Panc1 (cell line): ENCODE measurements at regions not wholly inside any gene's neighbourhood (a gene's known extent, or its start where the extent isn't known, plus 50 kb on each side); places are given as distances from the start of the nearest gene placed in this dataset.

Experiments used
- ATAC-seq: fragments of 200-7000 bp; cut with Tn5 transposase; 2 replicates; pipeline ENCODE4 v1.9.1; 2020; ENCODE audit warnings: mild to moderate bottlenecking, moderate library complexity
- BruUV-seq: library from RNA; stranded (reverse); fragments of 400-500 nt; replicated peaks from 2 replicates; lab custom pipeline; 2021; lab: Mats Ljungman, UMichigan
- CTCF ChIA-PET: fragments of 300-600 bp; sonication (Branson Sonifier 250); formaldehyde crosslinking; loops from one replicate; lab custom pipeline; 2022; ENCODE audit warnings: antibody characterized with exemption; lab: Charles Lee
- POLR2A ChIA-PET: fragments of 300-600 bp; sonication (Branson Sonifier 250); formaldehyde crosslinking; loops from one replicate; lab custom pipeline; 2022; ENCODE audit warnings: antibody characterized with exemption; lab: Charles Lee
- DNase-seq: peaks from one replicate; pipeline ENCODE4 v3.0.0-alpha.2; 2010; ENCODE audit warnings: low read depth, low spot score
- H3K27ac ChIP-seq: 2 replicates; pipeline ENCODE4 v1.5.1; 2011; ENCODE audit warnings: mild to moderate bottlenecking, low read length, inconsistent platforms
- H3K27me3 ChIP-seq: fragments of 200-500 bp; sonication (Bioruptor generic); 2 replicates; pipeline ENCODE4 v1.6.0; 2014; ENCODE audit warnings: low read length, inconsistent platforms; ENCODE audit not compliant: control insufficient read depth, insufficient read depth
- H3K36me3 ChIP-seq: fragments of 200-500 bp; sonication (Bioruptor generic); 2 replicates; pipeline ENCODE4 v1.5.1; 2014; ENCODE audit warnings: inconsistent platforms, mild to moderate bottlenecking, low read length, moderate library complexity; ENCODE audit not compliant: control insufficient read depth, insufficient read depth
- H3K4me1 ChIP-seq: 2 replicates; pipeline ENCODE4 v1.5.1; 2011; ENCODE audit warnings: inconsistent platforms, mild to moderate bottlenecking, low read length, moderate library complexity; ENCODE audit not compliant: control insufficient read depth, insufficient read depth
- H3K4me3 ChIP-seq, 2 experiments: 2 replicates each; pipeline ENCODE4 v1.5.1; 2011 to 2012; ENCODE audit warnings: low read depth in 2 of 2, low read length in 2 of 2, mild to moderate bottlenecking in 2 of 2, inconsistent platforms in 1 of 2, moderate library complexity in 1 of 2
- H3K9me3 ChIP-seq: fragments of 200-500 bp; sonication (Bioruptor generic); 2 replicates; pipeline ENCODE4 v1.5.1; 2014; ENCODE audit warnings: low read depth, mild to moderate bottlenecking, inconsistent platforms, low read length, moderate library complexity; ENCODE audit not compliant: control insufficient read depth, insufficient read depth
- CTCF ChIP-seq: fragments of 450-650 bp; IDR thresholded peaks from 2 replicates; pipeline ENCODE4 v1.5.1; 2017; ENCODE audit warnings: mild to moderate bottlenecking
- POLR2AphosphoS5 ChIP-seq: IDR thresholded peaks from 2 replicates; pipeline ENCODE4 v1.6.1; 2012; ENCODE audit warnings: mild to moderate bottlenecking, low read depth, low read length, moderate library complexity
- SIN3A ChIP-seq: IDR thresholded peaks from 2 replicates; pipeline ENCODE4 v1.6.1; 2012; ENCODE audit warnings: low read depth, mild to moderate bottlenecking, low read length, moderate library complexity, borderline replicate concordance; ENCODE audit not compliant: insufficient read depth
- TCF7L2 ChIP-seq: IDR thresholded peaks from 2 replicates; pipeline ENCODE4 v1.6.1; 2011; ENCODE audit warnings: mild to moderate bottlenecking, low read depth, low read length, inconsistent platforms
- in situ Hi-C: cut with HindIII; loops from 2 replicates; pipeline ENCODE4 v1.10.0; 2016; ENCODE audit warnings: low sequenced_read_pairs, low pct_unique_long_range_greater_than_20kb
- intact Hi-C: fragments of 100-400 bp; cut with micrococcal nuclease; formaldehyde crosslinking; loops from one replicate; pipeline ENCODE4 v1.10.0; 2022; ENCODE audit not compliant: unreplicated experiment
- TF ChIP-seq, protein P1 (sequence below), 2 experiments: IDR thresholded peaks; 2 replicates each; pipeline ENCODE4 v1.6.1; 2011 to 2012; ENCODE audit warnings: low read depth in 2 of 2, control low read depth in 1 of 2, low read length in 1 of 2, mild to moderate bottlenecking in 1 of 2, moderate library complexity in 1 of 2; ENCODE audit not compliant: insufficient read depth in 1 of 2

- Histone ChIP-seq H3K27ac (no peak overlapping the region), H3K27me3 (no peaks in the 10 kb centered on the region), H3K9me3 (no peaks in the 10 kb centered on the region), H3K4me3 (no peak overlapping the region), H3K4me1 (no peaks in the 10 kb centered on the region), H3K36me3 (no peaks in the 10 kb centered on the region)
- POLR2A ChIA-PET, result no interaction called here
- DNase-seq (no peak), ATAC-seq (no peak)
- CTCF ChIA-PET, result no interaction called here
- intact Hi-C loops, result no loop called here
- no TSS peak for BruUV-seq
- in situ Hi-C loops, result no loop called here
- TF ChIP-seq POLR2AphosphoS5 (no peak), TCF7L2 (no peak), CTCF (no peak), SIN3A (no peak)
- TF ChIP-seq, protein P1, sequence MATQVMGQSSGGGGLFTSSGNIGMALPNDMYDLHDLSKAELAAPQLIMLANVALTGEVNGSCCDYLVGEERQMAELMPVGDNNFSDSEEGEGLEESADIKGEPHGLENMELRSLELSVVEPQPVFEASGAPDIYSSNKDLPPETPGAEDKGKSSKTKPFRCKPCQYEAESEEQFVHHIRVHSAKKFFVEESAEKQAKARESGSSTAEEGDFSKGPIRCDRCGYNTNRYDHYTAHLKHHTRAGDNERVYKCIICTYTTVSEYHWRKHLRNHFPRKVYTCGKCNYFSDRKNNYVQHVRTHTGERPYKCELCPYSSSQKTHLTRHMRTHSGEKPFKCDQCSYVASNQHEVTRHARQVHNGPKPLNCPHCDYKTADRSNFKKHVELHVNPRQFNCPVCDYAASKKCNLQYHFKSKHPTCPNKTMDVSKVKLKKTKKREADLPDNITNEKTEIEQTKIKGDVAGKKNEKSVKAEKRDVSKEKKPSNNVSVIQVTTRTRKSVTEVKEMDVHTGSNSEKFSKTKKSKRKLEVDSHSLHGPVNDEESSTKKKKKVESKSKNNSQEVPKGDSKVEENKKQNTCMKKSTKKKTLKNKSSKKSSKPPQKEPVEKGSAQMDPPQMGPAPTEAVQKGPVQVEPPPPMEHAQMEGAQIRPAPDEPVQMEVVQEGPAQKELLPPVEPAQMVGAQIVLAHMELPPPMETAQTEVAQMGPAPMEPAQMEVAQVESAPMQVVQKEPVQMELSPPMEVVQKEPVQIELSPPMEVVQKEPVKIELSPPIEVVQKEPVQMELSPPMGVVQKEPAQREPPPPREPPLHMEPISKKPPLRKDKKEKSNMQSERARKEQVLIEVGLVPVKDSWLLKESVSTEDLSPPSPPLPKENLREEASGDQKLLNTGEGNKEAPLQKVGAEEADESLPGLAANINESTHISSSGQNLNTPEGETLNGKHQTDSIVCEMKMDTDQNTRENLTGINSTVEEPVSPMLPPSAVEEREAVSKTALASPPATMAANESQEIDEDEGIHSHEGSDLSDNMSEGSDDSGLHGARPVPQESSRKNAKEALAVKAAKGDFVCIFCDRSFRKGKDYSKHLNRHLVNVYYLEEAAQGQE (IDR thresholded peaks at IDR 0.05; ENCODE audit: insufficient read depth in 1 of 2, low read depth in 2 of 2, low read length in 1 of 2), result no peak
Measured at GRCh38 chr5:29614206-29614605, 1579.3 kb upstream of the CDH6 start.

DNA sequence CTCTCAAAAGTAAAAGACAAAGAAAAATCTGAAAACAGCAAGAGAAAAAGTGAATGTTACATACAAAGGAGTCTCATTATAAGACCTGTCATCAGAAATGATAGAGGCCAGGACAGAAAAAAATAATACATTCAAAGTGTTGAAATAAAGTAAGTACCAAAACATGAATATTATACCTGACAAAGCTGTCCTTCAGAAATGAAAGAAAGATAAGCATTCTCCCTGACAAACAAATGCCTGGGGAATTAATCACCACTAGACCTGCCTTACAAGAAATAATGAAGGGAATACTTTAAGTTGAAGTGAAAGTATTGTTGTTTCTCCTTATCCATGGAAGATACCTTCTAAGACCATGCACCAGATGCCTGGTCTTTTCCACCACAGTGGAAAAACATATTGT is 1605.2 kb upstream of the CDH6 start:
- ATAC-seq (no peak), DNase-seq (no peak)
- no peaks in the 10 kb centered on the region for H3K9me3 ChIP-seq
- intact Hi-C loops (no loop called here), in situ Hi-C loops (no loop called here)
- TF ChIP-seq POLR2AphosphoS5 (no peak), SIN3A (no peak), CTCF (no peak), TCF7L2 (no peak)
- TF ChIP-seq, protein P1 (IDR thresholded peaks at IDR 0.05; ENCODE audit: insufficient read depth in 1 of 2, low read depth in 2 of 2, low read length in 1 of 2), result no peak
- no peaks in the 10 kb centered on the region for H3K4me1 ChIP-seq
- BruUV-seq, result no TSS peak
- no peaks in the 10 kb centered on the region for H3K36me3 ChIP-seq
- no peak overlapping the region for H3K27ac ChIP-seq
- CTCF ChIA-PET, result no interaction called here
- H3K27me3 ChIP-seq, result no peaks in the 10 kb centered on the region
- POLR2A ChIA-PET, result no interaction called here
- no peak overlapping the region for H3K4me3 ChIP-seq
